ENCODE measurements at regions not wholly inside any gene's neighbourhood (a gene's known extent, or its start where the extent isn't known, plus 50 kb on each side); places are given as distances from the start of the nearest gene placed in this dataset.

DNA sequence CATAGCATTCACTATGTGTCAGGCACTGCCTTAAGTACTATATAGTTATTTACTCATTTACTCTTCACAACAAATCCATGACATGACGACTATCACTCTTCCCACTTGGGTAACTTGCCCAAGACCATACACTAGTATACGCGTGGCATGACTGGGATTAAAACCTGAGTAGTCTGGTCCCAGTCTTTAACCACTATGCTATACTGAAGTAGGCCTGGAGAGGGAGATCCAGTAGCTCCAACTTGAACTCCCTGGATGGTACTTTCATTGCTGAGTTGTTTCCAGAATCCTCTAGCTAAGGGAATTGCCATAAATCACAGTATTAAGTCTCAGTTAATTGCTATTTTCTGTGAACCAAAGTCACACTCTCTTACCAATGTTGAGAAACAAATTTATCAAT is 116.2 kb upstream of the LSAMP start:
- Histone ChIP-seq H3K27me3 (ENCODE audit: insufficient read depth, poor library complexity, severe bottlenecking) (no peaks in the 10 kb centered on the region), H3K27ac (replicated peaks) (no peak overlapping the region), H3K4me3 (replicated peaks; ENCODE audit: insufficient read depth, low read length) (no peak overlapping the region)
- TF ChIP-seq, protein P1, sequence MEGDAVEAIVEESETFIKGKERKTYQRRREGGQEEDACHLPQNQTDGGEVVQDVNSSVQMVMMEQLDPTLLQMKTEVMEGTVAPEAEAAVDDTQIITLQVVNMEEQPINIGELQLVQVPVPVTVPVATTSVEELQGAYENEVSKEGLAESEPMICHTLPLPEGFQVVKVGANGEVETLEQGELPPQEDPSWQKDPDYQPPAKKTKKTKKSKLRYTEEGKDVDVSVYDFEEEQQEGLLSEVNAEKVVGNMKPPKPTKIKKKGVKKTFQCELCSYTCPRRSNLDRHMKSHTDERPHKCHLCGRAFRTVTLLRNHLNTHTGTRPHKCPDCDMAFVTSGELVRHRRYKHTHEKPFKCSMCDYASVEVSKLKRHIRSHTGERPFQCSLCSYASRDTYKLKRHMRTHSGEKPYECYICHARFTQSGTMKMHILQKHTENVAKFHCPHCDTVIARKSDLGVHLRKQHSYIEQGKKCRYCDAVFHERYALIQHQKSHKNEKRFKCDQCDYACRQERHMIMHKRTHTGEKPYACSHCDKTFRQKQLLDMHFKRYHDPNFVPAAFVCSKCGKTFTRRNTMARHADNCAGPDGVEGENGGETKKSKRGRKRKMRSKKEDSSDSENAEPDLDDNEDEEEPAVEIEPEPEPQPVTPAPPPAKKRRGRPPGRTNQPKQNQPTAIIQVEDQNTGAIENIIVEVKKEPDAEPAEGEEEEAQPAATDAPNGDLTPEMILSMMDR (IDR thresholded peaks at IDR 0.05; ENCODE audit: insufficient read depth, low read length): no peak
- TF ChIP-seq POLR2AphosphoS5 (IDR thresholded peaks at IDR 0.05; ENCODE audit: low read depth): no peak
- TF ChIP-seq, protein P2, sequence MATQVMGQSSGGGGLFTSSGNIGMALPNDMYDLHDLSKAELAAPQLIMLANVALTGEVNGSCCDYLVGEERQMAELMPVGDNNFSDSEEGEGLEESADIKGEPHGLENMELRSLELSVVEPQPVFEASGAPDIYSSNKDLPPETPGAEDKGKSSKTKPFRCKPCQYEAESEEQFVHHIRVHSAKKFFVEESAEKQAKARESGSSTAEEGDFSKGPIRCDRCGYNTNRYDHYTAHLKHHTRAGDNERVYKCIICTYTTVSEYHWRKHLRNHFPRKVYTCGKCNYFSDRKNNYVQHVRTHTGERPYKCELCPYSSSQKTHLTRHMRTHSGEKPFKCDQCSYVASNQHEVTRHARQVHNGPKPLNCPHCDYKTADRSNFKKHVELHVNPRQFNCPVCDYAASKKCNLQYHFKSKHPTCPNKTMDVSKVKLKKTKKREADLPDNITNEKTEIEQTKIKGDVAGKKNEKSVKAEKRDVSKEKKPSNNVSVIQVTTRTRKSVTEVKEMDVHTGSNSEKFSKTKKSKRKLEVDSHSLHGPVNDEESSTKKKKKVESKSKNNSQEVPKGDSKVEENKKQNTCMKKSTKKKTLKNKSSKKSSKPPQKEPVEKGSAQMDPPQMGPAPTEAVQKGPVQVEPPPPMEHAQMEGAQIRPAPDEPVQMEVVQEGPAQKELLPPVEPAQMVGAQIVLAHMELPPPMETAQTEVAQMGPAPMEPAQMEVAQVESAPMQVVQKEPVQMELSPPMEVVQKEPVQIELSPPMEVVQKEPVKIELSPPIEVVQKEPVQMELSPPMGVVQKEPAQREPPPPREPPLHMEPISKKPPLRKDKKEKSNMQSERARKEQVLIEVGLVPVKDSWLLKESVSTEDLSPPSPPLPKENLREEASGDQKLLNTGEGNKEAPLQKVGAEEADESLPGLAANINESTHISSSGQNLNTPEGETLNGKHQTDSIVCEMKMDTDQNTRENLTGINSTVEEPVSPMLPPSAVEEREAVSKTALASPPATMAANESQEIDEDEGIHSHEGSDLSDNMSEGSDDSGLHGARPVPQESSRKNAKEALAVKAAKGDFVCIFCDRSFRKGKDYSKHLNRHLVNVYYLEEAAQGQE (IDR thresholded peaks at IDR 0.05; ENCODE audit: insufficient replicate concordance, low read depth): no peak
- TF ChIP-seq GABPA (IDR thresholded peaks at IDR 0.05; ENCODE audit: low read depth): no peak
- no peak for TF ChIP-seq SPI1 (IDR thresholded peaks at IDR 0.05; ENCODE audit: borderline replicate concordance, low read depth)
- no peak for DNase-seq (ENCODE audit: low read depth in 1 of 2, low spot score in 1 of 2)

DNA sequence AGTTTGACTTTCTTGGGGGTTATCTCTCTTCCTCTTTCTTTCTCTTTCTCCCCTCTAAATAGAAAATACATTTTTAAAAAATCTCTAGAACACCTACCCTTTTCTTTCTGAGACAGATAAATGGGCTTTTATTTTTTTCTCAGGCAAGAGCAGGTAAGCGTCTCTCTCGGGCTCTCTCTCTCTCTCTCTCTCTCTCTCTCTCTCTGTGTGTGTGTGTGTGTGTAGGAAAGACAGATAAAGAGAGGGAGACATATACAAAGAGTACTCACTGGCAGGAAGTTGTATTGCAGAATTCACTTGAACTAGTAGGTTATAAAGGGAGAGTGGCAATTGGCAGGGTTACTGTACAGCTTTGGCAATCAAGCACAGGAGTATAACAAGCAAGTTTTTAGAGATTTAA is 118.1 kb upstream of the LSAMP start:
- TF ChIP-seq, protein P1 (IDR thresholded peaks at IDR 0.05; ENCODE audit: insufficient read depth, low read length): no peak
- TF ChIP-seq SPI1 (IDR thresholded peaks at IDR 0.05; ENCODE audit: borderline replicate concordance, low read depth) (no peak), POLR2AphosphoS5 (IDR thresholded peaks at IDR 0.05; ENCODE audit: low read depth) (no peak), GABPA (IDR thresholded peaks at IDR 0.05; ENCODE audit: low read depth) (no peak)
- TF ChIP-seq, protein P2 (IDR thresholded peaks at IDR 0.05; ENCODE audit: insufficient replicate concordance, low read depth): no peak
- Histone ChIP-seq H3K27ac (replicated peaks) (no peak overlapping the region), H3K27me3 (ENCODE audit: insufficient read depth, poor library complexity, severe bottlenecking) (no peaks in the 10 kb centered on the region), H3K4me3 (replicated peaks; ENCODE audit: insufficient read depth, low read length) (no peak overlapping the region)
- DNase-seq (ENCODE audit: low read depth in 1 of 2, low spot score in 1 of 2): no peak

DNA sequence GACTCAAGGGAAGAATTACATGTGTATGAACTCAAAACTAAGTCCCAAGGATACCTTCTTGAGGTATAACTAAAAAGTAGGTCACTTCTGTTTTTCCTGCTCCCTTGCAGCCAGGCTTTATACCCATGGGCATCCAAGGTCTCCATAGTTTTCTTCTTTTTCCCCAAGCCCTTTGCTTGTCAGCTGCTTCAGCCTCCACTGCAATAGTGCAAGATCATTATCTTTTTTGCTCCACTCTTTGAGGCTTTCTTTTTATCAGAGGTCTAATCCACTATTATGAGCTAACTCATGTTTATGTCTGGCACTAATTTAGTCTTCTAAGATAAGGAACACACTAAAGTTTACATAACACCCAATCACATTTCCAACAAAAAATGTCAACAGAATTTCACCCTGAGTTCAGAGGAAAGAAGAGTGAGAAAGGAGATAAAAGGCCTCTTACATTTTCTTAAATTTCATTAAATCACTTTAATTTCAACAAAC is 121.2 kb upstream of the LSAMP start:
- no peak for TF ChIP-seq GABPA (IDR thresholded peaks at IDR 0.05; ENCODE audit: low read depth)
- TF ChIP-seq, protein P2 (IDR thresholded peaks at IDR 0.05; ENCODE audit: insufficient replicate concordance, low read depth): no peak
- no peak for TF ChIP-seq SPI1 (IDR thresholded peaks at IDR 0.05; ENCODE audit: borderline replicate concordance, low read depth)
- no peak for TF ChIP-seq POLR2AphosphoS5 (IDR thresholded peaks at IDR 0.05; ENCODE audit: low read depth)
- TF ChIP-seq, protein P1 (IDR thresholded peaks at IDR 0.05; ENCODE audit: insufficient read depth, low read length): no peak
- Histone ChIP-seq H3K27me3 (ENCODE audit: insufficient read depth, poor library complexity, severe bottlenecking) (no peaks in the 10 kb centered on the region), H3K4me3 (replicated peaks; ENCODE audit: insufficient read depth, low read length) (no peak overlapping the region), H3K27ac (replicated peaks) (no peak overlapping the region)
- no peak for DNase-seq (ENCODE audit: low read depth in 1 of 2, low spot score in 1 of 2)

All from HL-60 (cell line).